GM12878 (cell line): ENCODE measurements at regions not wholly inside any gene's neighbourhood (a gene's known extent, or its start where the extent isn't known, plus 50 kb on each side); places are given as distances from the start of the nearest gene placed in this dataset.

Source experiments
- ATAC-seq: fragments of 200-7000 bp; cut with Tn5 transposase; 3 replicates; pipeline ENCODE4 v1.9.1; 2020; ENCODE audit warnings: mild to moderate bottlenecking, moderate library complexity
- BruUV-seq: library from RNA; stranded (reverse); fragments of 400-500 nt; replicated peaks from 2 replicates; lab custom pipeline; 2021; lab: Mats Ljungman, UMichigan
- CTCF ChIA-PET: fragments of 300-600 bp; sonication (Branson Sonifier 250); formaldehyde crosslinking; extraction: SDS; loops from one replicate; lab custom pipeline; 2021; ENCODE audit warnings: inconsistent platforms; lab: Yijun Ruan, JAX
- POLR2A ChIA-PET: fragments of 350-600 bp; formaldehyde crosslinking; extraction: SDS; loops from one replicate; lab custom pipeline; 2021; ENCODE audit warnings: inconsistent platforms; lab: Charles Lee
- RAD21 ChIA-PET: fragments of 300-600 bp; sonication (Branson Sonifier 250); formaldehyde crosslinking; loops from one replicate; lab custom pipeline; 2023; ENCODE audit warnings: antibody characterized with exemption; ENCODE audit not compliant: unreplicated experiment; lab: Charles Lee
- SMC1A ChIA-PET: fragments of 300-600 bp; sonication (Branson Sonifier 250); formaldehyde crosslinking; loops from one replicate; lab custom pipeline; 2023; ENCODE audit not compliant: unreplicated experiment, uncharacterized antibody; lab: Charles Lee
- DNase-seq: peaks from one replicate; pipeline ENCODE4 v3.0.0-alpha.2; 2011; ENCODE audit warnings: low read depth, low spot score
- FAIRE-seq: peaks from 3 replicates; lab custom pipeline; 2011; peaks lifted over from hg19 to GRCh38; lab: Jason Lieb, UNC
- H2AFZ ChIP-seq: 2 replicates; pipeline ENCODE4 v1.6.0; 2011; ENCODE audit warnings: low read depth, low read length, control low read depth; ENCODE audit not compliant: control insufficient read depth
- H3K27ac ChIP-seq: 2 replicates; pipeline ENCODE4 v1.5.1; 2011; ENCODE audit warnings: control low read depth; ENCODE audit not compliant: control insufficient read depth, insufficient read depth
- H3K27me3 ChIP-seq, 2 experiments: replicated peaks in 1 of 2; 2 replicates each; pipeline versions ENCODE4 v1.6.0 to v1.6.1; 2011; ENCODE audit warnings: low read length in 1 of 2; ENCODE audit not compliant: control insufficient read depth in 2 of 2, insufficient read depth in 2 of 2
- H3K36me3 ChIP-seq, 2 experiments: 2 replicates each; pipeline ENCODE4 v1.5.1; 2011; ENCODE audit warnings: low read length in 1 of 2; ENCODE audit not compliant: control insufficient read depth in 2 of 2, insufficient read depth in 2 of 2
- H3K4me1 ChIP-seq: 2 replicates; pipeline ENCODE4 v1.6.1; 2011; ENCODE audit warnings: mild to moderate bottlenecking, low read length, moderate library complexity, mixed read lengths; ENCODE audit not compliant: control insufficient read depth, insufficient read depth
- H3K4me2 ChIP-seq: 2 replicates; pipeline ENCODE4 v1.6.0; 2011; ENCODE audit warnings: control low read depth; ENCODE audit not compliant: control insufficient read depth, insufficient read depth
- H3K4me3 ChIP-seq: fragments of 200-600 bp; sonication (generic); 2 replicates; pipeline ENCODE4 v1.5.1; 2016
- H3K79me2 ChIP-seq: 2 replicates; pipeline ENCODE4 v1.6.0; 2011; ENCODE audit warnings: low read length; ENCODE audit not compliant: control insufficient read depth, insufficient read depth
- H3K9ac ChIP-seq: 2 replicates; pipeline ENCODE4 v1.8.0; 2011; ENCODE audit warnings: low read length, control low read depth, mixed read lengths; ENCODE audit not compliant: control insufficient read depth, insufficient read depth
- H3K9me3 ChIP-seq: replicated peaks from 3 replicates; pipeline ENCODE4 v1.5.1; 2011; ENCODE audit warnings: mild to moderate bottlenecking, low read length; ENCODE audit not compliant: control insufficient read depth, insufficient read depth
- H4K20me1 ChIP-seq: 2 replicates; pipeline ENCODE4 v1.6.0; 2011; ENCODE audit not compliant: control insufficient read depth, insufficient read depth
- BCL3 ChIP-seq: IDR thresholded peaks from 2 replicates; pipeline ENCODE4 v1.6.1; 2011; ENCODE audit warnings: borderline replicate concordance, low read depth, mild to moderate bottlenecking, moderate library complexity, low read length; ENCODE audit not compliant: insufficient read depth, poor library complexity, severe bottlenecking
- CREB1 ChIP-seq: IDR thresholded peaks from 2 replicates; pipeline ENCODE4 v1.6.1; 2012; ENCODE audit warnings: low read depth, mild to moderate bottlenecking, inconsistent platforms
- FOXK2 ChIP-seq: fragments of 450-650 bp; IDR thresholded peaks from 2 replicates; pipeline ENCODE4 v1.6.1; 2017; ENCODE audit warnings: mild to moderate bottlenecking, moderate library complexity
- HCFC1 ChIP-seq: fragments of 150-350 bp; IDR thresholded peaks from 2 replicates; pipeline ENCODE4 v1.6.1; 2014; ENCODE audit warnings: low read length
- IRF3 ChIP-seq: fragments of 450-650 bp; IDR thresholded peaks from 2 replicates; pipeline ENCODE4 v1.6.1; 2014; ENCODE audit warnings: mild to moderate bottlenecking
- MEF2A ChIP-seq: IDR thresholded peaks from 2 replicates; pipeline ENCODE4 v1.6.1; 2011; ENCODE audit warnings: low read depth, mild to moderate bottlenecking, low read length, moderate library complexity; ENCODE audit not compliant: insufficient read depth
- PML ChIP-seq: IDR thresholded peaks from 2 replicates; pipeline ENCODE4 v1.6.1; 2012; ENCODE audit warnings: low read length, inconsistent platforms
- POLR2A ChIP-seq: IDR thresholded peaks from 2 replicates; pipeline ENCODE4 v1.6.1; 2011; ENCODE audit warnings: low read depth, mild to moderate bottlenecking, low read length
- RCOR1 ChIP-seq: conservative IDR thresholded peaks from 2 replicates; pipeline ENCODE4 v1.6.1; 2012; ENCODE audit warnings: low read depth, low read length, improper control_type of control experiment
- RUNX3 ChIP-seq: IDR thresholded peaks from 2 replicates; pipeline ENCODE4 v1.6.1; 2012; ENCODE audit warnings: low read length, inconsistent platforms
- SIX5 ChIP-seq: IDR thresholded peaks from 2 replicates; pipeline ENCODE4 v1.6.1; 2011; ENCODE audit warnings: mild to moderate bottlenecking, low read depth, low read length, moderate library complexity; ENCODE audit not compliant: severe bottlenecking
- STAT1 ChIP-seq: fragments of 450-650 bp; conservative IDR thresholded peaks from 2 replicates; pipeline ENCODE4 v1.6.1; 2014; ENCODE audit warnings: antibody characterized with exemption, mild to moderate bottlenecking
- TBL1XR1 ChIP-seq: IDR thresholded peaks from 2 replicates; pipeline ENCODE4 v1.6.1; 2012; ENCODE audit warnings: low read depth, low read length, improper control_type of control experiment
- YY1 ChIP-seq: IDR thresholded peaks from 2 replicates; pipeline ENCODE4 v1.6.1; 2011; ENCODE audit warnings: low read depth, mild to moderate bottlenecking, low read length
- WGBS: methylation state at CpG from one replicate; pipeline ENCODE4 v1.1.6; 2016; ENCODE audit warnings: low lambda C conversion rate; ENCODE audit not compliant: insufficient replicate concordance, insufficient coverage; ENCODE audit errors: missing lambda C conversion rate; 5-methylcytosine and 5-hydroxymethylcytosine counted together
- in situ Hi-C: fragments of 300-500 bp; cut with MboI; formaldehyde crosslinking; loops from 9 replicates; pipeline ENCODE4 v1.14.3; 2018; ENCODE audit warnings: mixed read lengths
- intact Hi-C: fragments of 100-400 bp; cut with micrococcal nuclease; formaldehyde crosslinking; loops from one replicate; pipeline ENCODE4 v1.14.2; 2022; ENCODE audit not compliant: unreplicated experiment

- no TSS peak for BruUV-seq
- Histone ChIP-seq H3K9me3 (no peaks in the 10 kb centered on the region; the same call in 1 of the 3 replicates), H3K4me1 (no peaks in the 10 kb centered on the region), H2AFZ (no peak overlapping the region), H3K36me3 (no peaks in the 10 kb centered on the region), H3K9ac (no peak overlapping the region), H3K4me3 (no peak overlapping the region), H3K27ac (no peak overlapping the region), H3K4me2 (no peak overlapping the region), H3K27me3 (no peaks in the 10 kb centered on the region), H4K20me1 (no peaks in the 10 kb centered on the region), H3K79me2 (no peaks in the 10 kb centered on the region)
- ATAC-seq (no peak), DNase-seq (no peak), FAIRE-seq (no peak)
- ChIA-PET RAD21 (no interaction called here), SMC1A (no interaction called here), CTCF (interaction anchor here (0.8 kb wide), 1 partner anchor 330 kb away, joined by 3 read pairs; no protein-coding TSS in a partner anchor), POLR2A (interaction anchor here (0.7 kb wide), 1 partner anchor 165 kb away, joined by 4 read pairs; no protein-coding TSS in a partner anchor)
- intact Hi-C loops (no loop called here), in situ Hi-C loops (no loop called here)
- 13% methylated on average over 6 of the region's 6 CpGs for WGBS
- TF ChIP-seq PML = no peak
- no peak for TF ChIP-seq BCL3
- no peak for TF ChIP-seq RUNX3
Observed at GRCh38 chr3:6172871-6173642, 687.9 kb upstream of the GRM7 start.

- Histone ChIP-seq H3K4me1 (no peaks in the 10 kb centered on the region), H3K9ac (no peak overlapping the region), H3K27ac (no peak overlapping the region), H2AFZ (no peak overlapping the region), H3K27me3 (no peaks in the 10 kb centered on the region), H3K4me3 (no peak overlapping the region), H3K36me3 (no peaks in the 10 kb centered on the region), H3K4me2 (no peak overlapping the region), H3K9me3 (no peaks in the 10 kb centered on the region; the same call in 2 of the 3 replicates), H3K79me2 (no peaks in the 10 kb centered on the region), H4K20me1 (no peaks in the 10 kb centered on the region)
- ChIA-PET RAD21 (no interaction called here), POLR2A (no interaction called here), CTCF (no interaction called here), SMC1A (interaction anchor here (0.9 kb wide), 1 partner anchor 212 kb away, joined by 3 read pairs; no protein-coding TSS in a partner anchor)
- intact Hi-C loops (no loop called here), in situ Hi-C loops (no loop called here)
- FAIRE-seq (no peak), DNase-seq (no peak), ATAC-seq (no peak)
- no peak for TF ChIP-seq IRF3
- TF ChIP-seq YY1 = no peak
- TF ChIP-seq TBL1XR1 = no peak
- no peak for TF ChIP-seq SIX5
- no peak for TF ChIP-seq POLR2A
- TF ChIP-seq RCOR1 = no peak
- TF ChIP-seq MEF2A = no peak
- TF ChIP-seq CREB1 = no peak
- TF ChIP-seq HCFC1 = no peak
- no peak for TF ChIP-seq FOXK2
- TF ChIP-seq STAT1 = no peak
- WGBS = 0% methylated on average over 1 of the region's 1 CpG
- no TSS peak for BruUV-seq
Observed at GRCh38 chr3:6177417-6177816, 683.5 kb upstream of the GRM7 start.
